ENCODE measurements at regions not wholly inside any gene's neighbourhood (a gene's known extent, or its start where the extent isn't known, plus 50 kb on each side); places are given as distances from the start of the nearest gene placed in this dataset.
A peak's percentile ranks its signal among the peaks of the same experiment; 100 is the strongest.
"Not testable (repeated sequence)": the region's sequence is repeated elsewhere in the genome, so short reads cannot be mapped to it uniquely, and the experiment has no call there.

- no peak for DNase-seq
Measured at GRCh38 chr15:30030345-30030744, 52.4 kb upstream of the GOLGA8J start.

- no peak for DNase-seq
Measured at GRCh38 chr15:30023798-30024295, 58.9 kb upstream of the GOLGA8J start.

- no peak for DNase-seq
Measured at GRCh38 chr15:30010746-30011145, 72.0 kb upstream of the GOLGA8J start.

DNA sequence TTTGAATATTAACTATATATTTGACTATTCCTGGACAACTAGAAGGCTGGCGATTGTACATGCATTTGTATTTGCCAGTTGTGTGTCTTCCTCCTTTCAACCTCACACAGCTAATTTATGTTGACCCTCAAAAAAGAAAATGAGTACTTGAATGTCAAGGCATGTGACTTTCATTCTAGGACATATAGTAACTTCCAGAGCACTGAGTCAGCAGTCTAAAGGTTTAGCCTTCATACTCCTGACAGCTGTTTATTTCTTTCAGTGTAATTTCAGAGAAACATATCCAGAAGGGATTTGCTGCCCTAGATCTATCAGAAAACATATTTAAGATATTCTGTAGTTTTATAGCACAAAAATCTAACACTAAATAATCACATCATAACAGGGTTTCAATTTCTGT lies 74.6 kb upstream of the GOLGA8J start:
- DNase-seq: no peak

DNA sequence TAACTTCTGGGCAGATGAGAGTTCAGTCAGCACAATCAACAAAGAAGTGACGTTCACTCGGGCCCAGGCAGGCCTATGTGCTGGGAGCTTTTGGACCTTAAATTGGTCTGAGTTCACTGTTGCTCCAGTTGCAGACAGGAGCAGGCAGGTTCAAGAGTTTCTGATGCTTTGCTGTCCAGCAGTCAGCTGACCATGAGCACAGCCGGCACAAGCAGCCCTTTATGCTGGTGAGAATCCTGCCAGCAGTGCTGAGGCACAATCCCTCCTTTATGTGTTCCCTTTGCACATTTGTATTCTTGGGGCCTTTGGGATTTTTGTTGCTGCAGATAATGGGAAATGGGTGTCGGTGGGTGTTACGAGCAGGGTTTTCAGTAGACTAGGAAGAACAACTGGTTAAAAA lies 81.2 kb upstream of the GOLGA8J start:
- DNase-seq: no peak

DNA sequence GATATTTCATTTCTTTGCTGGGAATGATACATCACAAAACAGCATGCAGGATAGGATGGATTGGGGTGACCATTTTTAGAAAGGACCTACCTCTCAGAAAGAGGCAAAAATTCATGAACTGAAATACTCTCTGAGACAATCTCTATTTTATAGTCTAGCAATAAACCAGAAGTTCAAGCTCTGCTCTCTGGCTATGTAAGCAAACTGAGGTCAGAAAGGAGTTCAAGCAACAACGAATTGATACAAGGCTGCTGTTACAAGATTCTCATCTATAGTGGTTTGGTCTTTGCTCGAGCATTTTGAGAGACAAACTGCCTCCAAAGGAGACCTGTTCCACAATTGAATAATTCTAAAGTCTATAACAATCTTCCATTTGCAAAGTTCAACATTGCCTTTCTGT lies 84.7 kb upstream of the GOLGA8J start:
- DNase-seq: no peak

DNA sequence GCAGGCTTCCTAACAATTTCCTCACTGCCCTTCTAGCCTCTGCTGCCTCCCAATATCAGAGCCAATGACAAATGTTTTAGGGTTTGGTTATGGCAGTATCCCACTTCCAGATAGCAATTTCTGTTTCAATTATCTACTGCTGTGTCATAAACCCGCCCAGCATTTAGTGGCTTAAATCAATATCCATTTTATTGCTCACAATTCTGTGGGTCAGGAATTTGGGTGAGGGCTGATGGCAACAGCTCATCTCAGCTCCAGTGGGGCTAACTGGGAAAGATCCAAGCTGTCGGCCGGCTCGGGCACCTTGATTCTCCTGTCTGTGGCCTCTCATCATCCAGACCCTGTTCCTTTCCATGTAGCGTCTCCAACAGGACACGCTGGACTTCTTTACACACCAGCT lies 85.3 kb upstream of the GOLGA8J start:
- no peak for DNase-seq

DNA sequence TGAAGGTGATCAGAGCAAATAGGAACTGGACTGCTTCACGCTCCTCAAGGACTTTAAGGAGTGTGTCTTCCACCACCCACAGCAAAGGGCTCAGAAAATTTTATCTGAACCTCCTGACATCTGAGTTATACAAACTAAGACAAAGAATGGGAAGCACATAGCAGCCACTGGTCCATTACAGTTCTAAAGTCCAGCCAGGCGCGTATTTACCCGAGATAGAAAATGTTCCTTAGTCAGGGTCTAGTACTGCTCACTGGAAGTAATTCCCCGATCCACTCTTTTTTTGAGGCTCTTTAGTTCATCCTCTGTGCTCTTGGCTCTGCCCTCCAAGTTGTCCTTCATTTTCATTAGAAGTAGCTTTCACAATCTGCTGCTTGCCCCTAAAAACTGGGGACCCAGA lies 88.5 kb upstream of the GOLGA8J start:
- no peak for DNase-seq

GRCh38 chr15:29990954-29991353 lies 91.8 kb upstream of the GOLGA8J start:
- DNase-seq: no peak

GRCh38 chr15:29990035-29990434 lies 92.7 kb upstream of the GOLGA8J start:
- peak; percentile 15 for DNase-seq

DNA sequence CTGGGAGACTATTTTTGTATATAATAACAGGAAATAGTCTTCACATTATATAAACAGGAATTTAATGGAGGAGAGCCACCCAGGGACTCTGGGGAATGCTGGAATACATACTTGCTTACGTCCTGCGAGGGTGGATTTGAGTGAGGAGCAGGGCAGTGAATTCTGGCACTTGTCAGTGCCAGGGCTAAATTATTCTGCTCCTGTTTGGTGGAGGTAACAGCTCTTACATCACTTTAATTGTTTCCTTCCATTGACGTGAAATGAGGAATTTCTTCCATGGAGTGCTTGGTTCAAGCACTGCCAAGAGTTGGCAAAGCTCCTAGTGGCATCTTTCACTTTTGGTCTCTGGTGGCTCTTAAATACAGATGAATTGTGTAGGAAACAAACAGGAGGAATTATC lies 94.1 kb upstream of the GOLGA8J start:
- DNase-seq: no peak

GRCh38 chr15:29986946-29987345 lies 95.8 kb upstream of the GOLGA8J start:
- no peak for DNase-seq

DNA sequence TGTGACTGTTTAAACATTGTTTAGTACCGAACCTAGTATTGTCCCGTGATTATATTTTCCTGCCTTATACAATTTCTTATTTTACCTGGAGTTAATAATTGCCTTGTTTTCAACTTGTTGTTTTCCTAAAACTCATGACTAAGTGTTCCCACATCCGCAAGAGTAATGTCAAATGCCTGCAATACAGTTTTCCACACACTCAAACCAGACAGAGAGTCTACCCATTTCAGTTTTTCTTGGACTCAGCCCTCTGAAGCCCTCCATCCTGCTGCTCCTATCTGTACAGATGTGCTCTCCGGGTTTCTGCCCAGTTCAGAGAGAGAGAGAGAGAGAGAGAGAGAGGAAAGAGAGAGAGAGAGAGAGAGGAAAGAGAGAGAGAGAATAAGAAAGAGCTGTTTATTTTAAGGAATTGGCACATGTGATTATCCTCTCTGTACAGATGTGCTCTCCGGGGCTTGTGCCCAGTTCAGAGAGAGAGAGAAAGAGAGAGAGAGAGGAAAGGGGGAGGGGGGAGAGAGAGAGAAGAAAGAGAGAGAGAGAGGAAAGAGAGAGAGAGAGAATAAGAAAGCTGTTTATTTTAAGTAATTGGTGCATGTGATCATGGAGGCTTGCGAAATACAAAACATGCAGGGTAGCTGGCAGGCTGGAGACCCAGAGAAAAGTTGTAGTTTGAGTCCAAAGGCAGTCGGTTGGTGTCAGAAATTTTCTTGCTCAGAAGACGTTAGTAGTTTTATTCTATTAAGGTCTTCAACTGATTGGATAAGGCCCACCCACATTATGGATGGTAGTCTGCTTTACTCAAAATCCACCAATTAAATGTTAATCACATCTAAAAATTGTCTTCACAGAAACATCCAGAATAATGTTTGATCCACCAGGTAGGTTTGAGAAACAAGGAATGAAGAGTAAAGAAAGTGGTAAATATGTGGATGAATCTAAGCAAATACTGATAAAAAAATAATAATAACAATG lies 104.1 kb upstream of the GOLGA8J start:
- DNase-seq: no peak

DNA sequence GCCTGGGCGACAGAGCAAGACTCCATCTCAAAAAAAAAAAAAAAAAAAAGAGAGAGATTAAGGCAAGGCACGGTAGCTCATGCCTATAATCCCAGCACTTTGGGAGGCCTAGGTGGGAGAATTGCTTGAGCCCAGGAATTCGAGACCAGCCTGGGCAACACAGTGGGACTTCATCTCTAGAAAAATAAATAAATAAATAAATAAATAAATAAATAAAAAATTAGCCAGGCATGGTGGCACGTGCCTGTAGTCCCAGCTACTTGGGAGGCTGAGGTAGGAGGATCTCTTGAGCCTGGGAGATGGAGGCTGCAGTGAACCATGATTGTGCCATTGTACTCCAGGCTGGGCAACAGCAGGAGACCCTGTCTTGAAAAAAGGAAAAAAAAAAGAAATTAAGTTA lies 108.7 kb upstream of the GOLGA8J start:
- DNase-seq: not testable (repeated sequence)

DNA sequence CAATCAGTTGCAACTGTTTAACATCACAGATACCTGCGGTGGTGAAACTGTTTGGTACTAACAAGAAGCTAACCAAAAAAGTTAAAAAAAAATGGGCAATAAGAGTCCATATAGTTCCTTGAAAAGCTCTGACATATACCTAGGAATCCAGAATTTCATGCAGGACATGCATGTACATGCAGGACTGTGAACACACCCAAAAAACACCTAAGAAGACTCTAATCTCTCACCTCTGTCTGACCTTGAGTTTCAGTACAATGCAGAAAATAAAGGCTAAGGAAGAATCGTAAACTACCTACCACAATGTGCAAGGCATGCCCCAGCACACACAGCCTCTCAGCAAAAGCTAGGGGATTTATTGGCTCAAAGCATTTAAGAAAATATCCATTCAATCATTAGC lies 110.7 kb upstream of the GOLGA8J start:
- no peak for DNase-seq

GRCh38 chr15:29970402-29970695 lies 112.4 kb upstream of the GOLGA8J start:
- no peak for DNase-seq

GRCh38 chr15:29969562-29970401 lies 113.0 kb upstream of the GOLGA8J start:
- peak; percentile 13 for DNase-seq

- DNase-seq: peak; percentile 49
Measured at GRCh38 chr15:29968895-29969561, 113.7 kb upstream of the GOLGA8J start.

DNA sequence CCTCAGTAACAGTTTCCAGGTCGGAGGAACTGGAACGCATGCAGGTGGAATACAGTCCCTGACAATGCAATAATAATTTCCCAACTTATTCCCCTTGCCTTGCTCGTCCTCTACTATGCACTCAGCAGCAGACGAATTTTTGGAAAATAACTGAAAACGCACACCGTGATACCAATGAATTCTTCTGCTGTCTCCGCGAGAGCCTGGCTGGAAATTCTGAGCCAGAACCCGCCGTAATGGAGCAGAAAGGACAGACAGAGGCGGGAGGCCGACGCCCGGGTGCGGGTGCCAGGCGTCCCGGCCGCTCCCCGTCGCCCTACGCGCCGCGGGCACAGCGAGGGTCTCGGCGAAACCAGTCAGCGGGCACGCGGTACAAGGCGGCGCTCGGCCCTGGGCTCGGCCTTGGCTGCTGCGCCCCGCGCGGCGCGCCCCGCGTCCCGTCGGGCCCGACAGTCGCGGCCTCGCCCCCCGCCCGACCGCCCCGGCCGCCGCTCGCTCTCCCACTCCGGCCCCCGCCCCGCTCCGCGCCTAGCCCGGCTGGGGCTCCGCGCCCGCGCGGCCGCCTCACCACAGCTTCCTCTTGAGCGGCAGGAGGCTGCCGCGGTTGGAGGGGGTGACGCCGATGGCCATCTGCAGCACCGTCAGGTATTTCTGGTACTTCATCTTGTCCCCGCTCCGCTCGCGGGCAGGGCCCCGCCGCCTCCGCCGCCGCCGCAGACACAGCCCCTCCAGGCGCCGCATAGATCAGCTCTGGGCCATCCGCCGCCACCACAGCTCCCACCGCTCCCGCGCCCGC lies 114.5 kb upstream of the GOLGA8J start:
- peak; percentile 68 for DNase-seq

- DNase-seq: no peak
Measured at GRCh38 chr15:29962407-29962806, 120.3 kb upstream of the GOLGA8J start.

DNA sequence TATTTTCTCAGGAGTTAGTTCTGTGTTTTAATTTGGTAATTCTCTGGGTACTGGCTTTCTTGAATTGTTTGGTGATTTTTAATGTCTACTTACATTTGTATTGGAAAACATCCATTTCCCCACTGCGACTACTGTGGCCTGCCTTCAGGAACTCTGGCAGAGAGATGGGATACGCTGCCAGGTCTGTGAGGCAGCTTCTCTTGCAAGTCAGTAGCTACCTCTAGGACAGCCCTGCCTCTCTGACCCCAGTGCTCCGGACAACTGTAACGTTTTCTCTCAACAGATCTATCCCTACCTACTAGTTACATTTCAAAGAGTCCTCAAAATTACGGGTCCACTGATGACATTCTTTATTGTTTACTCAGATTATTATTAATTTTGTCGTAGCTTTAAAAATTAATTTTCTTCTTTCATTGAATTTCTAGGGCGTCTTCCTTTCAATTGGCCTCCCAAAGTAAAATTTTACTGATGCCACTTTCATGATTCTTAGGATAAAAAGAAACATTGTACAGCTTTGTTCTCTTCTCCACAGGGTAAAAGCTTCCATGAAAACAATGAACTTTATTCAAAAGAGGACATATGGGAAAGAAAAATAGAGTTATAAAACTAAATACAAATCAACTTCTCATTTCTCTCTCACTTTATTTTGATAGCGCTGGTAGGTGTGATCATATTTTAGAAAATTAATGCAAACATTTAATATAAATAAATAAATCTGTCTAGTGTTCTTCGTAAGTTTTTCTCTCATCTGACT lies 123.2 kb upstream of the GOLGA8J start:
- no peak for DNase-seq

DNA sequence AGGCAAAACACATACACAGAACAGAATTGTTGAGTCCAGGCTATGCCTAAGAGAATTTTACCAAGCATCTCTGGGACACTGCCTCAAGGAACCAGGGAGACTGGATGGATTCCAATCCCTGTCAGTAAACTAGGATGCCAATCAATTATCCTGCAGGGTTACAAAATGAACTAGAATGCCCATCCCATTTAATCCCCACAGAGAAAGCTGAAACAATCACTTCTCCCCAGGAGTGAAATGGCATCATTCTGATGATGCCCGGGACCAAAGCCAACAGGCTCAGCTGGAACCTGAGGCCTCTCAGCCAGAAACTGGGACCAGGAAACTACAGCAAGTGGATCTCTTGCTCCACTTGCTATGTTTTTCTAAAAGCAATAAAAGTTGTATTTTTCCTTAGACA lies 130.0 kb upstream of the TJP1 start:
- DNase-seq: no peak

Measured in retina (tissue), 1 donor.